AG04449 (cell line): ENCODE measurements at regions not wholly inside any gene's neighbourhood (a gene's known extent, or its start where the extent isn't known, plus 50 kb on each side); places are given as distances from the start of the nearest gene placed in this dataset.

Source experiments
- CTCF ChIA-PET: fragments of 350-600 bp; formaldehyde crosslinking; extraction: SDS; loops from one replicate; lab custom pipeline; 2021; ENCODE audit warnings: antibody characterized with exemption; lab: Yijun Ruan, JAX
- POLR2A ChIA-PET: fragments of 400-600, 350-600 bp; formaldehyde crosslinking; extraction: SDS; loops from one replicate; lab custom pipeline; 2020; ENCODE audit warnings: antibody characterized with exemption, inconsistent platforms; lab: Yijun Ruan, JAX
- DNase-seq: peaks from one replicate; pipeline ENCODE4 v3.0.0-alpha.2; 2010; ENCODE audit warnings: low read depth, low spot score
- H3K4me3 ChIP-seq: 2 replicates; pipeline ENCODE4 v1.5.1; 2011; ENCODE audit warnings: low read depth, mild to moderate bottlenecking, control low read depth, low read length
- TF ChIP-seq, protein P1 (sequence below): IDR thresholded peaks from one replicate; pipeline ENCODE4 v1.5.1; 2011; ENCODE audit warnings: mild to moderate bottlenecking, moderate library complexity, low read length, control low read depth, inconsistent platforms; ENCODE audit not compliant: insufficient read depth; ENCODE audit errors: missing control alignments

GRCh38 chr1:201649761-201650622 lies 111.1 kb downstream of the NAV1 start:
- DNase-seq, result no peak
- TF ChIP-seq, protein P1, sequence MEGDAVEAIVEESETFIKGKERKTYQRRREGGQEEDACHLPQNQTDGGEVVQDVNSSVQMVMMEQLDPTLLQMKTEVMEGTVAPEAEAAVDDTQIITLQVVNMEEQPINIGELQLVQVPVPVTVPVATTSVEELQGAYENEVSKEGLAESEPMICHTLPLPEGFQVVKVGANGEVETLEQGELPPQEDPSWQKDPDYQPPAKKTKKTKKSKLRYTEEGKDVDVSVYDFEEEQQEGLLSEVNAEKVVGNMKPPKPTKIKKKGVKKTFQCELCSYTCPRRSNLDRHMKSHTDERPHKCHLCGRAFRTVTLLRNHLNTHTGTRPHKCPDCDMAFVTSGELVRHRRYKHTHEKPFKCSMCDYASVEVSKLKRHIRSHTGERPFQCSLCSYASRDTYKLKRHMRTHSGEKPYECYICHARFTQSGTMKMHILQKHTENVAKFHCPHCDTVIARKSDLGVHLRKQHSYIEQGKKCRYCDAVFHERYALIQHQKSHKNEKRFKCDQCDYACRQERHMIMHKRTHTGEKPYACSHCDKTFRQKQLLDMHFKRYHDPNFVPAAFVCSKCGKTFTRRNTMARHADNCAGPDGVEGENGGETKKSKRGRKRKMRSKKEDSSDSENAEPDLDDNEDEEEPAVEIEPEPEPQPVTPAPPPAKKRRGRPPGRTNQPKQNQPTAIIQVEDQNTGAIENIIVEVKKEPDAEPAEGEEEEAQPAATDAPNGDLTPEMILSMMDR, result no peak
- H3K4me3 ChIP-seq, result peak overlapping the region; percentile 79
- ChIA-PET CTCF (interaction anchor here (0.6 to 9.1 kb wide), 13 partner anchors 11 to 143 kb away, joined by 3 to 105 read pairs (median 4); no protein-coding TSS in a partner anchor), POLR2A (interaction anchor here (0.6 to 2.1 kb wide), 17 partner anchors 13 to 118 kb away, joined by 3 to 11 read pairs (median 4); partner anchors contain the start of gene NAV1)

DNA sequence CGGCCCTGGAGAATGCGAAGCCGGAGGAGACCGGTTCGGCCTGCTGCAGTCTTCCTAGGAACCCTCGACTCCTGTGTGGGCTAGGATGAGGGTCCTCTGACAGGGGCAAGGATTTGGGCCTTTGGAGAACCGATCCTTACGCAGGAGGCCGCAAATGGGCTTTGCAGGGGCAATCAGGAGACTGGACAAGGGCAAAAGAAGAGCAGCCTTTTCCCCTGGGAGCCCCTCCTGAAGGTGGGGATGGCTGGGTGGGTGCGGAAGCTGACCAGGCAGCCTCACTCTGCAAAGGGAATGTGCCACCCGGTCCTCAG lies 111.7 kb downstream of the NAV1 start:
- peak overlapping the region; percentile 79 for H3K4me3 ChIP-seq
- CTCF ChIA-PET, result interaction anchor here (1.0 to 9.1 kb wide), 11 partner anchors 11 to 141 kb away, joined by 3 to 105 read pairs (median 4); no protein-coding TSS in a partner anchor

GRCh38 chr1:201652181-201652580 lies 113.3 kb downstream of the NAV1 start:
- TF ChIP-seq, protein P1, result no peak
- DNase-seq, result no peak
- POLR2A ChIA-PET, result interaction anchor here (1.2 kb wide), 1 partner anchor 70 kb away, joined by 3 read pairs; no protein-coding TSS in a partner anchor
- H3K4me3 ChIP-seq, result peak overlapping the region; percentile 79; the same call in 1 of the 2 replicates
- CTCF ChIA-PET, result interaction anchor here (1.3 to 9.1 kb wide), 7 partner anchors 9 to 141 kb away, joined by 3 to 105 read pairs (median 5); no protein-coding TSS in a partner anchor

More for the DNA sequence above, 111.7 kb downstream of the NAV1 start:
- TF ChIP-seq, protein P1, result no peak
- POLR2A ChIA-PET, result interaction anchor here (0.6 to 1.5 kb wide), 9 partner anchors 22 to 99 kb away, joined by 3 to 6 read pairs (median 3); no protein-coding TSS in a partner anchor
- DNase-seq, result no peak

DNA sequence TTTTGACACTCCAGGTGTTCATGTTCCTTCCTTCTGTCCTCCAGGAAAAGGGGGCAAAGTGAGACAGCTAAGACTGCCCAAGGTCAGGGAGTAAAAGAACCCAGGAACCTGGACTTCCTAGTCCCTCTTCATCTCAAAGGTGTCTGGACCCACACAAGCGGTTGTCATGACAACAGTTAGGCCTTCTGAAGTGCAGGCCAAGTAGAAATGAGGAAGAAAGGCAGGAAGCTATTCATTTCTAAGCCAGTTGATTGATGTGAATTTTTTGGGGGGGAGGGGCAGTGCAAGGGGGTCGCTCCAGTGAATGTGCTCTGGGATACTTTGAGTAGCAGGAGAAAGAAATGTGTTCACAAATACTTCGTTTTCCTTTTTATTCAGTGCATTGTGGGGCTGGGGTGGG lies 114.3 kb downstream of the NAV1 start:
- no peak for DNase-seq
- ChIA-PET CTCF (interaction anchor here (1.2 to 9.1 kb wide), 4 partner anchors 51 to 142 kb away, joined by 4 to 105 read pairs (median 25); no protein-coding TSS in a partner anchor), POLR2A (interaction anchor here (0.6 to 1.4 kb wide), 3 partner anchors 11 to 71 kb away, joined by 3 read pairs; no protein-coding TSS in a partner anchor)
- no peak overlapping the region for H3K4me3 ChIP-seq
- TF ChIP-seq, protein P1, result no peak

DNA sequence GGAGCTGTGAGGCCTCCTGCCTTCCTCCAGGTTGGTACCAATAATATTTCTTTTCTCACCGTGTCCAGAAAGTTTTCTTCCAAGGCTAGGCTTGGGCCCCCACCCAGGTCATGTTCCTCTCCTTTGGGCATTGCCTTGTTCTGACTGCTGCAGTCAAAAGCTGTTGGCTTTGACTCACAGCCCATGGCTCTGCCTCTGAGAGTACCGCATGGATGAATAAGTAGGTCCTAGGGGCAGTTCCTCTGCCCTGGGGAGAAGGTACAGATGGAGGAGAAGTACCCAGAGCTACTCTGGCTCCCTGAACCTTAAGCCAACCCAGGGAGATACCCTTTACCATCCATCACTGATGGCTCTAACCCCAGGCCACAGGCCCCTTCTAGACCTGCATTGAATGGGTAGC lies 115.0 kb downstream of the NAV1 start:
- CTCF ChIA-PET, result interaction anchor here (0.6 to 9.1 kb wide), 5 partner anchors 50 to 141 kb away, joined by 3 to 105 read pairs (median 6); no protein-coding TSS in a partner anchor
- POLR2A ChIA-PET, result interaction anchor here (1.1 to 1.4 kb wide), 2 partner anchors 42 to 72 kb away, joined by 3 read pairs; no protein-coding TSS in a partner anchor

More for the DNA sequence above, 115.0 kb downstream of the NAV1 start:
- no peak overlapping the region for H3K4me3 ChIP-seq
- no peak for DNase-seq
- TF ChIP-seq, protein P1, result no peak
